HG02870 (cell line): ENCODE measurements at regions not wholly inside any gene's neighbourhood (a gene's known extent, or its start where the extent isn't known, plus 50 kb on each side); places are given as distances from the start of the nearest gene placed in this dataset.

Experiments used
- ATAC-seq: cut with Tn5 transposase; IDR thresholded peaks from one replicate; pipeline ENCODE4 v1.9.1; 2021; ENCODE audit warnings: mild to moderate bottlenecking, moderate library complexity; ENCODE audit not compliant: unreplicated experiment

GRCh38 chrX:38886112-38886511, 84.9 kb downstream of the MID1IP1 start:
- no peak for ATAC-seq

- no peak for ATAC-seq
Measured at GRCh38 chrX:38887222-38887621, 86.0 kb downstream of the MID1IP1 start.

- no peak for ATAC-seq
Measured at GRCh38 chrX:38890326-38890725, 89.1 kb downstream of the MID1IP1 start.

GRCh38 chrX:38890963-38891362, 89.7 kb downstream of the MID1IP1 start:
- no peak for ATAC-seq

GRCh38 chrX:38891641-38892413, 90.6 kb downstream of the MID1IP1 start:
- ATAC-seq: peak; percentile 87

GRCh38 chrX:38893441-38893840, 92.2 kb downstream of the MID1IP1 start:
- no peak for ATAC-seq

- ATAC-seq: no peak
Measured at GRCh38 chrX:38895775-38896174, 94.5 kb downstream of the MID1IP1 start.

GRCh38 chrX:38896724-38897298, 95.6 kb downstream of the MID1IP1 start:
- peak; percentile 75 for ATAC-seq

- ATAC-seq: no peak
Measured at GRCh38 chrX:38898261-38898660, 97.0 kb downstream of the MID1IP1 start.

- ATAC-seq: no peak
Measured at GRCh38 chrX:38899650-38900049, 98.4 kb downstream of the MID1IP1 start.

- ATAC-seq: no peak
Measured at GRCh38 chrX:38900719-38901118, 99.5 kb downstream of the MID1IP1 start.

- ATAC-seq: no peak
Measured at GRCh38 chrX:38902972-38903492, 101.8 kb downstream of the MID1IP1 start.

- no peak for ATAC-seq
Measured at GRCh38 chrX:38916801-38917200, 115.5 kb downstream of the MID1IP1 start.

- no peak for ATAC-seq
Measured at GRCh38 chrX:38917954-38918353, 116.7 kb downstream of the MID1IP1 start.

GRCh38 chrX:38919202-38919601, 117.9 kb downstream of the MID1IP1 start:
- ATAC-seq: no peak

- ATAC-seq: no peak
Measured at GRCh38 chrX:38919853-38920528, 118.7 kb downstream of the MID1IP1 start.

- ATAC-seq: peak; percentile 63
Measured at GRCh38 chrX:38923451-38923969, 122.3 kb downstream of the MID1IP1 start.

- no peak for ATAC-seq
Measured at GRCh38 chrX:38927592-38927991, 126.3 kb downstream of the MID1IP1 start.

GRCh38 chrX:38929966-38930421, 128.7 kb downstream of the MID1IP1 start:
- no peak for ATAC-seq

GRCh38 chrX:38930474-38930873, 129.2 kb downstream of the MID1IP1 start:
- ATAC-seq: no peak

- peak; percentile 71 for ATAC-seq
Measured at GRCh38 chrX:38935561-38935960, 134.3 kb downstream of the MID1IP1 start.
